BLaER1 treated with 17β-estradiol and CSF1 and Interleukin-3, amounts not matched to agents 10 nM and 100 nM (cell line): ENCODE measurements at regions not wholly inside any gene's neighbourhood (a gene's known extent, or its start where the extent isn't known, plus 50 kb on each side); places are given as distances from the start of the nearest gene placed in this dataset.

Experiments used
- H3K27ac ChIP-seq, 11 experiments: shearing (Covaris generic); formaldehyde crosslinking; 2 replicates each; pipeline ENCODE4 v1.8.1; 2022
- H3K27me3 ChIP-seq, 11 experiments: shearing (Covaris generic); formaldehyde crosslinking; 2 replicates each; pipeline ENCODE4 v1.8.1; 2022
- H3K36me3 ChIP-seq, 11 experiments: shearing (Covaris generic); formaldehyde crosslinking; 2 replicates each; pipeline ENCODE4 v1.8.1; 2022
- H3K4me1 ChIP-seq, 10 experiments: shearing (Covaris generic); formaldehyde crosslinking; 2 replicates each; pipeline ENCODE4 v1.8.1; 2022
- H3K4me2 ChIP-seq, 11 experiments: shearing (Covaris generic); formaldehyde crosslinking; 2 replicates each; pipeline ENCODE4 v1.8.1; 2022
- H3K4me3 ChIP-seq, 10 experiments: shearing (Covaris generic); formaldehyde crosslinking; 2 replicates each; pipeline ENCODE4 v1.8.1; 2022
- H3K9ac ChIP-seq, 11 experiments: shearing (Covaris generic); formaldehyde crosslinking; 2 replicates each; pipeline ENCODE4 v1.8.1; 2022
- H3K9me3 ChIP-seq, 11 experiments: shearing (Covaris generic); formaldehyde crosslinking; replicated peaks in 1 of 11; 2 replicates each; pipeline ENCODE4 v1.8.1; 2022
- H4K20me1 ChIP-seq, 11 experiments: shearing (Covaris generic); formaldehyde crosslinking; 2 replicates each; pipeline ENCODE4 v1.8.1; 2022
- Cebpa-rat ChIP-seq, 11 experiments: shearing (Covaris generic); IDR thresholded peaks; 2 replicates each; pipeline ENCODE4 v1.8.1; 2022

DNA sequence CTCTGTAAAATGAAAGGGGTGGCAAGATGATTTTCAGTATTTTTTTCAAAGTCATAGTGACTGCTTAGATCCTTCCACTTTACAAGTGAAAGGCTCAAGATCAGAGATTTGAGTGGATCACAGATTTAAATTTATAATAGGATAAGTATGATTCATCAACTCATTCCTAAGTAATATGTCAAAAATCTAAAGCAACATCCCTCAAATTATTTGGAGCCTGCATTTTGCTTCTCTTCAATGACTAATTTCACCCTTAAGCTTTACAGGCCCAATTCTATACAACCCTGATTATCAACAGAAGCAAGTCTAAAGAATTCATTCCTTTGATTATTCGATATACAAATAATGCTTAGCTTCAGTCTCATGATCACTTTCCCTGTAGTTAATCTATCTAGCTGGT, 93.9 kb upstream of the HEY2 start:
- no peak overlapping the region for H3K4me3 ChIP-seq
- no peak overlapping the region for H3K9ac ChIP-seq
- no peak overlapping the region for H3K4me2 ChIP-seq
- TF ChIP-seq Cebpa-rat (IDR thresholded peaks at IDR 0.05): no peak
- no peaks in the 10 kb centered on the region for H3K4me1 ChIP-seq
- no peaks in the 10 kb centered on the region for H3K27me3 ChIP-seq
- no peaks in the 10 kb centered on the region for H3K36me3 ChIP-seq
- no peaks in the 10 kb centered on the region for H4K20me1 ChIP-seq
- H3K9me3 ChIP-seq: 0 out of 22 replicates have a peak, but pooled peaks cover 0 to 6% (median 0%) of the 10 kb centered on the region in 11 experiments
- no peak overlapping the region for H3K27ac ChIP-seq

DNA sequence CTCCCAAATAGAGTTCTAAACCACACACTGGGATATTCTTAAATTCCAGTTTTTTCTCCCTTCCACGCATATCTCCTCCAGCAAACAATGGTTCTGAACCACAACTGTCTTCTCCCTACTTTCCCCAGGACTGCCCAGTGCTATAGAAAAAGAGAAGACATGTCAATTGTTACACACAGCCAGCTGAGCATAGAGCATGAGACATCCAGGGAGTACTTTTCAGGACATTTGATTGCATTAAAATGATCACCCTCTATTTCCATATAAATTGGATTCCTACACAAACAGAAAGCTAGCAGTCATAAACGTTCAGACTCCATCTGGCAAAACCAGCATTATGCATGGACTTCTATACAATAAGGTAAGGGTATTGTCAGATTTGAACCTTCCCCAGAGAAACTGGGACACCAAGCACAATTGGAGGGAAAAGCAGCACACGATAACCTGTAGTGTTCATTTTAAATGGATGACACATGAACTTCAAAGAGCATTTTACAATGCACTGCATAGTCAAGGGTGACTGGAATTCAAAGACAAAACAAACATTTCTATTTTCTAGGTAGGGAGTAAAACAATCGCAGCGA, 93.1 kb upstream of the HEY2 start:
- no peak overlapping the region for H3K4me3 ChIP-seq
- H3K27me3 ChIP-seq: no peaks in the 10 kb centered on the region
- no peak overlapping the region for H3K27ac ChIP-seq
- no peaks in the 10 kb centered on the region for H3K4me1 ChIP-seq
- H4K20me1 ChIP-seq: no peaks in the 10 kb centered on the region
- no peak for TF ChIP-seq Cebpa-rat (IDR thresholded peaks at IDR 0.05)
- no peak overlapping the region for H3K9ac ChIP-seq
- no peaks in the 10 kb centered on the region for H3K36me3 ChIP-seq
- 0 out of 22 replicates have a peak, but pooled peaks cover 0 to 6% (median 0%) of the 10 kb centered on the region in 11 experiments for H3K9me3 ChIP-seq
- H3K4me2 ChIP-seq: no peak overlapping the region

DNA sequence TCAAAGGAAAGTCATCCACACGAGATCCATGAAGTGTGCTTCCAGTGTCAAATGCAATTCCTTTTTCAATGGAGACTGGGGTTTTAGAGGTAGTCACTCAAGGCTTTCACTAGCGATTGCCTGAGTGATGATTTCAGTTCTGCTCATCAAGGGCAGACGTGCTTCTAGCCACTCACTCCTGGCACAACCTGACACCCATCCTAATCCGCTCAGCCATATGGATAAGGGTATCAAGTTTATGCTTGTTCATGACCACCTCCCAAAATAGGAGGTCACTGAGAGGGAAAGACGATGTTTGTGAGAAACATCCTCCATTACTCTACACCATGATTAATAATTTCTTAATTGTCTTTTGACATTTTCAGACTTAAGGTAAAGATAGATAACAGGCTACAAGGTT, 91.3 kb upstream of the HEY2 start:
- H3K4me2 ChIP-seq: no peak overlapping the region
- no peaks in the 10 kb centered on the region for H4K20me1 ChIP-seq
- no peaks in the 10 kb centered on the region for H3K27me3 ChIP-seq
- no peak overlapping the region for H3K27ac ChIP-seq
- no peak overlapping the region for H3K9ac ChIP-seq
- H3K4me3 ChIP-seq: no peak overlapping the region
- no peaks in the 10 kb centered on the region for H3K36me3 ChIP-seq
- H3K9me3 ChIP-seq: 0 out of 22 replicates have a peak, but pooled peaks cover 0 to 6% (median 0%) of the 10 kb centered on the region in 11 experiments
- TF ChIP-seq Cebpa-rat (IDR thresholded peaks at IDR 0.05): no peak
- no peaks in the 10 kb centered on the region for H3K4me1 ChIP-seq

DNA sequence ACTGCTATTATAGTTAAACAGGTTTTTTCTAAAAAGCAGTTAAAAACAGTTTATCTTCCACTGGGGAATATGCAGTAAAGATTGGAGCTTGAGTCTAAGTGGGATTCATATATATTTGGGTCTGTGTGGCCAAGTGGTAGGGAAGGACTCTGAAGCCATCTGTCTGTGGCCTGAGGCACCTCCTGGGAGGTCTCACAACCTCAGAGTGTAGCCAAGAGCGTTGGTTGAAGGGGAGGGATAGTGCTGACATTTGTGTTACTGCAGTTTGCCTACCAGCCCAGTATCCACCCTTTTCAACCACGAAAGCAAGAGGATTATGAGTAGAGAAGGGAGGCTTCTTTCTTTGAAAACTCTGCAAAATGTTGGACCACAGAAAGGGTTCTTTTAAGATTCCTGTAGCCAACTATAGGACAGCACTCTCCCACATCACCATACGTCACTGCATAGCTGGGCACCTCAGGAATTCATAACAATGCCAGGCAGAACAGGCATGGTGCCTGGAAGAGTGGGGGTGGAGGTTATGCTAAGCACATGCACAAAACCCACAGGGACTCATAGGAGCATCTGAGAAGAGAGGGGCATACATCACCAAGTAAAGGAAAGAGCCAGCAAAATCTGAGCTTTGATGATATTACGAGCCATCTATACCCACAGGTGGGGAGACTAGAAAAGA, 90.5 kb upstream of the HEY2 start:
- TF ChIP-seq Cebpa-rat (IDR thresholded peaks at IDR 0.05): no peak
- Histone ChIP-seq H3K4me1 (no peaks in the 10 kb centered on the region), H3K9ac (no peak overlapping the region), H3K4me2 (no peak overlapping the region), H4K20me1 (no peaks in the 10 kb centered on the region), H3K36me3 (no peaks in the 10 kb centered on the region), H3K27me3 (no peaks in the 10 kb centered on the region), H3K9me3 (0 out of 22 replicates have a peak, but pooled peaks cover 0 to under 1% (median 0%) of the 10 kb centered on the region in 11 experiments), H3K27ac (no peak overlapping the region), H3K4me3 (no peak overlapping the region)

DNA sequence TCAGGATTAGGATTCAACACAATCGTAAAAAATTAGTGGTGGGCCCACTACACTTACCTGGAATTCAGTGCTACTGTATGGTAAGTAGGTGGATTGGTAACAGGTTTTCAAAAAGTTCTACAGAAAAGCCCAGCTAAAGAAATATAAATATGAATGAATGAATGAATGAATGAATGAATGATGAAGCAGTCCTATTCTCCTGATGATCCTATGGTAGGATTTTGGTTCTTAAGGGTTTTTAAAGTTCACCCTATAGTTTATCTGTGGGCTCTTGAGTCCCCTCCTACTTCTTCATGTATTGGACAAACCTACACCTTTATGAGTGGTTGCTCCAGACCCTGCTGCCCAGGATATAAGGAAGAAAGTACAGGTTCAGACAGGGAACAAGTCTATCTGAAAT, 89.5 kb upstream of the HEY2 start:
- no peak for TF ChIP-seq Cebpa-rat (IDR thresholded peaks at IDR 0.05)

DNA sequence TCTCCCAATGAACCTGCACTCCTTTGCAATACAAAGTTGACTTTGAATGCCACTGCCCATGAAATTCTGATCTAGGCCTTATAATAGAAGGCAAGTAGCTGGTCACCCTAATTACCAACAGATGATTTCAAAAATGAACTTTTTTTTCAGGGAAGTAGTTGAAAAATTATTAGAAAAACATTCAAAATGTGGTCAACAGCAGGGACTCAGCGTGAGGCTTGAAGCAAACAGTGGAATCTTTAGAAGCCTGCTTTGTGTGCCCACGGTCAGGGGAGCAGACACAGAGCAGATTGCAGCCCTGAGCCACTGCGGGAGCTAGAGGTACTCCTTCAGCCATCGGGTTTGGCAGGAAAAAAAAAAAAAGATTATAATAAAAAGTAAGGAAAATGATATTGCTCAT, 87.1 kb upstream of the HEY2 start:
- TF ChIP-seq Cebpa-rat (IDR thresholded peaks at IDR 0.05): no peak
- Histone ChIP-seq H3K4me3 (no peak overlapping the region), H3K4me1 (peaks cover 0 to 1% (median 0%) of the 10 kb centered on the region in 10 experiments; a peak in 2 of 20 replicates), H3K36me3 (no peaks in the 10 kb centered on the region), H3K27ac (no peak overlapping the region), H3K9ac (no peak overlapping the region), H3K9me3 (no peaks in the 10 kb centered on the region), H3K4me2 (no peak overlapping the region), H4K20me1 (no peaks in the 10 kb centered on the region), H3K27me3 (no peaks in the 10 kb centered on the region)

More for the DNA sequence above, 89.5 kb upstream of the HEY2 start:
- Histone ChIP-seq H3K27me3 (no peaks in the 10 kb centered on the region), H3K4me1 (no peaks in the 10 kb centered on the region), H3K4me3 (no peak overlapping the region), H3K36me3 (no peaks in the 10 kb centered on the region), H3K4me2 (no peak overlapping the region), H3K9ac (no peak overlapping the region), H3K27ac (no peak overlapping the region), H4K20me1 (no peaks in the 10 kb centered on the region), H3K9me3 (no peaks in the 10 kb centered on the region)

DNA sequence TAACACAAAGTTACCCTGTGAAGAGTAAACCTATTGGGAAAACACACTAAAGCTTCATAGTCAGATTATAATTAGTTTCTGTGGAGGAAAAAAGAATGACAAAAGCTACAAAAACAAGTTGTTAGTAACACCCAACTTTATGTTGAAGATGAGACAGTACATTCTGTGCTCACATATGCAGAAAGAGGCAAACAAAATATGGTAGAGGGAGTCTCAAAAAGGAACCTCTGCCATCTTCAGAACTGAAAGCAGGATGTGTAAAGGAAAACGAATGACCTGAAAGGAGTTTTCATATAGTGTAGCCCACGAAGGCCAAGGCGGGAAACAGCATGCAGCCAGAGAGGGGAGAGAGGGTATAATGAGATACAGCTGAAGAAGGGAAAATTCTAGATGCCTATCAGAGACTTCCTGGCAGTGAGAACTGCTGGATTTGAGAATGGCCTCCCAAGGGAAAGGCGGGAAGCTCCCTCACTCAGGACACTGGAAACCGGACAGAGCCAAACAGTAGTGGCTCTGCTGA, 84.1 kb upstream of the HEY2 start:
- Histone ChIP-seq H3K4me1 (peaks cover 0 to 4% (median 0%) of the 10 kb centered on the region in 10 experiments; a peak in 2 of 20 replicates), H3K4me3 (no peak overlapping the region), H3K36me3 (no peaks in the 10 kb centered on the region), H3K27ac (no peak overlapping the region), H3K4me2 (no peak overlapping the region), H3K9me3 (no peaks in the 10 kb centered on the region), H4K20me1 (no peaks in the 10 kb centered on the region), H3K9ac (no peak overlapping the region), H3K27me3 (no peaks in the 10 kb centered on the region)
- no peak for TF ChIP-seq Cebpa-rat (IDR thresholded peaks at IDR 0.05)

DNA sequence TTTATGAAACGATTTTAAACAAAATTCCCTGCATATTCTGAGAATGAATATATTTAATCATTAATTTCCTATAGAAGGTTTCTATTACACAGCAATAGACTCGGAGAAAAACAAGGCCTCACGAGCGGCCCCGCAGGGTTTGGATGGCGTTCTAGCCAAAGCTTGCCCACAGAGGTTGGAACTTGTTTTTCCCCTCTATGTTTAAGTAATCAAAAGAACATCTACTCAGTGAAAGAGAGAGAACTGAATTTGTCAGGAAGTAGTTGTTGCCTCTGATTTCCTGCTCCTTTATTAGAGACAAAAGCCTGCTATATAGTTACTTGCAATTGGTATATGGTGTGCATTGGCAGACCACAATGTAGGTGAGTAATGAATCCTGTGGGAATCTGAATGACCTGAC, 82.1 kb upstream of the HEY2 start:
- Histone ChIP-seq H3K4me2 (peak overlapping the region in 1 of 11 experiments; percentile 12; a peak in 1 of 22 replicates), H3K9ac (no peak overlapping the region), H3K4me3 (no peak overlapping the region), H3K27me3 (no peaks in the 10 kb centered on the region), H3K9me3 (no peaks in the 10 kb centered on the region), H3K4me1 (peaks cover 0 to 4% (median 0%) of the 10 kb centered on the region in 10 experiments; a peak in 2 of 20 replicates), H3K36me3 (no peaks in the 10 kb centered on the region), H4K20me1 (no peaks in the 10 kb centered on the region), H3K27ac (no peak overlapping the region)
- TF ChIP-seq Cebpa-rat (IDR thresholded peaks at IDR 0.05): no peak

DNA sequence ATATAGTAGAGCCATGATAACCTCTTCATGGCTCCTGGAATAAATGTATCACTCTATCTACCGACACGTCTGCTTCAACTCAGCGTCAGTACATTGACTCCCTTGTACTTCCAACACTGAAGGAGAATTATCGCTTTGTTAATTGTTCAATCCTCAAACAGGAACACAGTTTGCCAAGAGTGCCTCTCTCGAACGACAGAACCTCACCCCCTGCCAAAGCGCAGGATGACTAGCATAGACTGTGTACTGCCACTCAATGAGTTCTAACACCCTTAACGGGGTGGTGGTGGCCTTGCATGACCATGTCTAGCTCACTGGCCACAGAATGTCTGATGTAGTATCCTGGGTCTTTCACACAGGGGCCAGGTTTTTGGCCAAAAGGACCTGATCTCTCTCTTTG, 81.4 kb upstream of the HEY2 start:
- H3K4me2 ChIP-seq: no peak overlapping the region
- no peak overlapping the region for H3K27ac ChIP-seq
- H3K4me3 ChIP-seq: no peak overlapping the region
- H4K20me1 ChIP-seq: no peaks in the 10 kb centered on the region
- no peaks in the 10 kb centered on the region for H3K27me3 ChIP-seq
- H3K9ac ChIP-seq: no peak overlapping the region
- peaks cover 0 to 4% (median 0%) of the 10 kb centered on the region in 10 experiments; a peak in 2 of 20 replicates for H3K4me1 ChIP-seq
- H3K36me3 ChIP-seq: no peaks in the 10 kb centered on the region
- TF ChIP-seq Cebpa-rat (IDR thresholded peaks at IDR 0.05): no peak
- H3K9me3 ChIP-seq: no peaks in the 10 kb centered on the region

DNA sequence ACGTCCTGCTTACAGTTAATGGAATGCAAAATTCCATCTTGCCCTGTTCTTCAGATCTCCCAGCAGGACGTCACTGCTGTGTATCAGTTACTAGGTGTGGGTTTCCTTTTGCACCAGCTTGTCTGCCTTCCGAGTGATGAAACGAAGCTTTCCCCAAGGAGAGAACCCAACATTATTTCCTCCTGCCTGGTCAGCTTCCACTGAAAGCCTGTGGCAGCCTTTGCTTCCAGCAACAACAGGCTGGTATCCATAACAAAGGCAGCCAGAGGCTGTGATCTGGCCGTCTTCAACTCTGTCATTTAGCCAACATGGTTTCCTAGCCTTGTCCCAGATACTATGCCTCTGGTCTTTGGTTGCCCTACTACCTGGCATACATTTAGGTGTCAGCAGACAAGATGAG, 78.9 kb upstream of the HEY2 start:
- no peak for TF ChIP-seq Cebpa-rat (IDR thresholded peaks at IDR 0.05)
- no peaks in the 10 kb centered on the region for H4K20me1 ChIP-seq
- no peak overlapping the region for H3K9ac ChIP-seq
- no peaks in the 10 kb centered on the region for H3K36me3 ChIP-seq
- no peak overlapping the region for H3K4me3 ChIP-seq
- no peak overlapping the region for H3K4me2 ChIP-seq
- H3K9me3 ChIP-seq: no peaks in the 10 kb centered on the region
- H3K27ac ChIP-seq: no peak overlapping the region
- no peaks in the 10 kb centered on the region for H3K27me3 ChIP-seq
- H3K4me1 ChIP-seq: peaks cover 0 to 4% (median 0%) of the 10 kb centered on the region in 10 experiments; a peak in 2 of 20 replicates
